ENCODE measurements at regions not wholly inside any gene's neighbourhood (a gene's known extent, or its start where the extent isn't known, plus 50 kb on each side); places are given as distances from the start of the nearest gene placed in this dataset.

GRCh38 chr12:127548123-127548553 is 718.8 kb upstream of the TMEM132C start:
- Histone ChIP-seq H3K4me3 (replicated peaks in 1 of 3; ENCODE audit: insufficient read depth in 1 of 3, low read depth in 1 of 3, low read length in 3 of 3) (no peak overlapping the region), H3K9me3 (replicated peaks; ENCODE audit: control insufficient read depth, insufficient read depth, low read length) (peaks cover 7% of the 10 kb centered on the region), H3K27ac (ENCODE audit: insufficient read depth, low read depth, low read length) (no peak overlapping the region), H3K9me1 (replicated peaks; ENCODE audit: control insufficient read depth, extremely low read depth, insufficient read depth, low read length) (no peaks in the 10 kb centered on the region), H3K4me2 (ENCODE audit: insufficient read depth, low read length) (no peak overlapping the region), H2AFZ (ENCODE audit: low read depth, low read length) (no peak overlapping the region), H3K79me2 (ENCODE audit: control insufficient read depth, insufficient read depth, low read length) (no peaks in the 10 kb centered on the region), H3K36me3 (ENCODE audit: control insufficient read depth in 2 of 2, extremely low read depth in 1 of 2, insufficient read depth in 2 of 2, low read length in 2 of 2) (no peaks in the 10 kb centered on the region), H3K9ac (replicated peaks; ENCODE audit: extremely low read depth, insufficient read depth, low read length) (no peak overlapping the region), H3K4me1 (ENCODE audit: control insufficient read depth, extremely low read depth, insufficient read depth, low read length) (no peaks in the 10 kb centered on the region), H3K27me3 (ENCODE audit: control insufficient read depth in 2 of 2, insufficient read depth in 2 of 2, low read length in 2 of 2) (no peaks in the 10 kb centered on the region), H4K20me1 (replicated peaks; ENCODE audit: control insufficient read depth, extremely low read depth, insufficient read depth, low read length) (no peaks in the 10 kb centered on the region)
- FAIRE-seq = no peak
- intact Hi-C loops (cut with micrococcal nuclease) (no loop called here), dilution Hi-C loops (cut with MboI; ENCODE audit: extremely low pct_ligation_motif_present, low sequenced_read_pairs) (no loop called here)
- DNase-seq (ENCODE audit: low read depth, low spot score) = no peak
- CTCF ChIA-PET = no interaction called here
- no peak for TF ChIP-seq FOS (IDR thresholded peaks at IDR 0.05; ENCODE audit: borderline replicate concordance, insufficient read depth, low read length)
- TF ChIP-seq POLR2AphosphoS5 (IDR thresholded peaks at IDR 0.05; ENCODE audit: insufficient read depth, low read depth, low read length) = no peak
- no peak for TF ChIP-seq CTCF (IDR thresholded peaks at IDR 0.05; ENCODE audit: extremely low read depth in 1 of 2, insufficient read depth in 1 of 2, low read depth in 1 of 2, low read length in 2 of 2)
- no peak for TF ChIP-seq MYC (IDR thresholded peaks at IDR 0.05; ENCODE audit: low read depth, low read length)
- TF ChIP-seq, protein P1, sequence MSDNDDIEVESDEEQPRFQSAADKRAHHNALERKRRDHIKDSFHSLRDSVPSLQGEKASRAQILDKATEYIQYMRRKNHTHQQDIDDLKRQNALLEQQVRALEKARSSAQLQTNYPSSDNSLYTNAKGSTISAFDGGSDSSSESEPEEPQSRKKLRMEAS (IDR thresholded peaks at IDR 0.05; ENCODE audit: insufficient read depth, insufficient read length) = no peak
- no peak for TF ChIP-seq GATA2 (IDR thresholded peaks at IDR 0.05; ENCODE audit: insufficient read depth, insufficient read length, low read depth, low read length)
- no peak for TF ChIP-seq EZH2 (IDR thresholded peaks at IDR 0.05; ENCODE audit: borderline replicate concordance, low read depth, low read length, severe bottlenecking)
- TF ChIP-seq POLR2A (IDR thresholded peaks at IDR 0.05; ENCODE audit: low read depth, low read length) = no peak
- TF ChIP-seq JUN (IDR thresholded peaks at IDR 0.05; ENCODE audit: borderline replicate concordance, insufficient read depth, insufficient read length, low read depth) = no peak
- POLR2A ChIA-PET = no interaction called here
- no TSS peak for BruUV-seq (replicated peaks)

Measured in endothelial cell of umbilical vein (primary cell).